Lung (tissue), 11 donors: ENCODE measurements at regions not wholly inside any gene's neighbourhood (a gene's known extent, or its start where the extent isn't known, plus 50 kb on each side); places are given as distances from the start of the nearest gene placed in this dataset.

Experiments used
- ATAC-seq: fragments of 200-7000 bp; cut with Tn5 transposase; one replicate; pipeline ENCODE4 v1.9.1; 2020; ENCODE audit warnings: moderate number of reproducible peaks; ENCODE audit not compliant: insufficient read depth, low FRiP score
- DNase-seq, 3 donors: peaks; one replicate each; pipeline ENCODE4 v3.0.0-alpha.2; 2013 to 2017
- H3K27ac ChIP-seq, 2 donors: one replicate each; pipeline ENCODE4 v1.5.1; 2013; ENCODE audit warnings: mild to moderate bottlenecking in 2 of 2, moderate library complexity in 2 of 2, control low read depth in 1 of 2, inconsistent platforms in 1 of 2, low read depth in 1 of 2, low read length in 1 of 2
- H3K27me3 ChIP-seq, 3 donors: one replicate each; pipeline ENCODE4 v1.5.1; 2013; ENCODE audit warnings: low read length in 2 of 3; ENCODE audit not compliant: control insufficient read depth in 3 of 3, insufficient read depth in 3 of 3
- H3K36me3 ChIP-seq, 4 donors: one replicate each; pipeline ENCODE4 v1.5.1; 2013; ENCODE audit warnings: low read length in 4 of 4, mild to moderate bottlenecking in 1 of 4, moderate library complexity in 1 of 4; ENCODE audit not compliant: control insufficient read depth in 4 of 4, insufficient read depth in 4 of 4
- H3K4me1 ChIP-seq, 5 donors: one replicate each; pipeline ENCODE4 v1.5.1; 2013; ENCODE audit warnings: low read length in 5 of 5, mild to moderate bottlenecking in 2 of 5, moderate library complexity in 1 of 5; ENCODE audit not compliant: control insufficient read depth in 5 of 5, insufficient read depth in 5 of 5
- H3K4me3 ChIP-seq: one replicate; pipeline ENCODE4 v1.5.1; 2013; ENCODE audit warnings: mild to moderate bottlenecking, control low read depth, moderate library complexity
- H3K9ac ChIP-seq, 2 donors: one replicate each; pipeline ENCODE4 v1.5.1; 2013; ENCODE audit warnings: low read length in 2 of 2, control low read depth in 1 of 2; ENCODE audit not compliant: insufficient read depth in 1 of 2
- H3K9me3 ChIP-seq, 4 donors: one replicate each; pipeline ENCODE4 v1.5.1; 2013; ENCODE audit warnings: low read length in 3 of 4, mild to moderate bottlenecking in 1 of 4, moderate library complexity in 1 of 4; ENCODE audit not compliant: control insufficient read depth in 4 of 4, insufficient read depth in 3 of 4
- WGBS, 2 donors: extraction: QIAGEN DNeasy Blood & Tissue Kit; methylation state at CpG; one replicate each; pipeline ENCODE4 v1.1.7; 2013; 5-methylcytosine and 5-hydroxymethylcytosine counted together
- TF ChIP-seq, protein P1 (sequence below): IDR thresholded peaks from 2 replicates; pipeline ENCODE4 v1.5.1; 2012; ENCODE audit warnings: mild to moderate bottlenecking; ENCODE audit errors: control extremely low read depth, extremely low read depth
- donor health status: control.
- donor health status: control.
- donor health status: Bipolar disorder and iron deficiency.
- donor health status: healthy.
- donor health status: DM: yes; HTN: yes; CAD: no.

DNA sequence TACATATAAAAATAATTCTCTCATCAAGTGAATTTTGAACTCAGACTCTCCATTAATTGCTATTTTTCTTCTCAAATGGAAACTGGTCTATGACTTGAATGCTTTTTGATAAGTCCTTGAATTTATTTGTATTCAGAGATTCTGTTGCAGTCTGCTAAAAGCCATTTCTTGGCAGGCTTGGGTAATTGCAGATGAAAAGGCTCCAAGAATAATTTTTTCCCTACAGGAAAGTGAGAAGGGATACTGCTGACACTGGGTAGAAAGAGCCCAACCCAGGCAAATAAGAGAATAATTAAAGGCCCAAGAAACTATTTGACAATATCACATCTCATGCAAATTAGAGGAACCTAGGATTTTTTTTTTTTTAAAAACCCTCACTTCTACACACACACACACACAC is 246.5 kb upstream of the DDI1 start:
- DNase-seq = peak in 2 of 3 donors; percentile 59 to 77
- H3K4me1 ChIP-seq = no peaks in the 10 kb centered on the region
- ATAC-seq = no peak
- TF ChIP-seq, protein P1, sequence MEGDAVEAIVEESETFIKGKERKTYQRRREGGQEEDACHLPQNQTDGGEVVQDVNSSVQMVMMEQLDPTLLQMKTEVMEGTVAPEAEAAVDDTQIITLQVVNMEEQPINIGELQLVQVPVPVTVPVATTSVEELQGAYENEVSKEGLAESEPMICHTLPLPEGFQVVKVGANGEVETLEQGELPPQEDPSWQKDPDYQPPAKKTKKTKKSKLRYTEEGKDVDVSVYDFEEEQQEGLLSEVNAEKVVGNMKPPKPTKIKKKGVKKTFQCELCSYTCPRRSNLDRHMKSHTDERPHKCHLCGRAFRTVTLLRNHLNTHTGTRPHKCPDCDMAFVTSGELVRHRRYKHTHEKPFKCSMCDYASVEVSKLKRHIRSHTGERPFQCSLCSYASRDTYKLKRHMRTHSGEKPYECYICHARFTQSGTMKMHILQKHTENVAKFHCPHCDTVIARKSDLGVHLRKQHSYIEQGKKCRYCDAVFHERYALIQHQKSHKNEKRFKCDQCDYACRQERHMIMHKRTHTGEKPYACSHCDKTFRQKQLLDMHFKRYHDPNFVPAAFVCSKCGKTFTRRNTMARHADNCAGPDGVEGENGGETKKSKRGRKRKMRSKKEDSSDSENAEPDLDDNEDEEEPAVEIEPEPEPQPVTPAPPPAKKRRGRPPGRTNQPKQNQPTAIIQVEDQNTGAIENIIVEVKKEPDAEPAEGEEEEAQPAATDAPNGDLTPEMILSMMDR = no peak
- no peaks in the 10 kb centered on the region for H3K27me3 ChIP-seq
- no peak overlapping the region for H3K4me3 ChIP-seq
- H3K9ac ChIP-seq = no peak overlapping the region
- no peaks in the 10 kb centered on the region for H3K36me3 ChIP-seq
- H3K27ac ChIP-seq = no peak overlapping the region
- no peaks in the 10 kb centered on the region for H3K9me3 ChIP-seq

DNA sequence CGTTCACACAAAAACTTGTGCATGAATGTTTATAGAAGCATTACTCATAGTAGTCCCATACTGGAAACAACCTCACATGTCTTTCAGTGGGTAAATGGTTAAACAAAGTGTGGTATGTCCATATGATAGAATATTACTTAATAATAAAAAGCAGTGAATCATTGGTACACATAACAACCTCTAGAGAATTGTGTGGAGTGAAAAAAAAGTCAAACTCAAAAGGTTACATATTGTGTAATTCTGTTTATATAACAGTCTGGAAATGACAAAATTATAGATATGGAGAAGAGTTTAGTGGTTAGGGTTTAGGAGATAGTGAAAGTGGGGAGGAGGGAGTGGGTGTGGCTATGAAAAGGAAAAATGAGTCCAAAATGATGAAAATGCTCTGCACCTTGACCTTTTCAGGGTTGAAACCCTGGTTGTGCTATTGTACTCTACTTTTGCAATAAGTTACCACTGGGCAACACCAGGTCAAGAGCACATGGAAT is 243.4 kb upstream of the DDI1 start:
- TF ChIP-seq, protein P1 = no peak
- no peak overlapping the region for H3K4me3 ChIP-seq
- ATAC-seq (peak; percentile 28), DNase-seq (no peak)
- H3K9me3 ChIP-seq = no peaks in the 10 kb centered on the region
- H3K27ac ChIP-seq = no peak overlapping the region
- 79 to 84% methylated on average over 1 of the region's 1 CpG for WGBS, 2 donors
- no peaks in the 10 kb centered on the region for H3K27me3 ChIP-seq
- H3K9ac ChIP-seq = no peak overlapping the region
- peaks cover 0 to 7% (median 0%) of the 10 kb centered on the region in 5 donors for H3K4me1 ChIP-seq
- no peaks in the 10 kb centered on the region for H3K36me3 ChIP-seq

DNA sequence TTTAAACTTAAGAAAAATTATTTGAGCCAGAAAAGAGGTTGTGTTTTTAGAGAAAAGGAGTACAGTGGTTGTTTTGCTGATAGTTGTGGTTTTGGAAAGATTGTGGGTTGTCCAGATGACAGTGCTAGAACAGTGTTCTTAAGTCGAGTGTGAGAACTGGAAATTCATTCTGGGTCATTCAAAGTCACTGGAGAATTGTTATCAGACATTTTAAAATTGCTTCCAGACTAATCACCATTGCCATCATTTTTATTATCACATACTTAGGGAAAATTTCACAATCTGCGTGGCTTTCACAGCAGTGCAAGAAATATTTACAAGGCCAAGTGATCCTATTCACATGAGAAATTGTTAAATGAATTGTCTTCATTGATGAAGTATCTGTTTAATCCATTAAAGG is 242.2 kb upstream of the DDI1 start:
- Histone ChIP-seq H3K27me3 (no peaks in the 10 kb centered on the region), H3K4me3 (no peak overlapping the region), H3K27ac (no peak overlapping the region), H3K9me3 (no peaks in the 10 kb centered on the region), H3K36me3 (no peaks in the 10 kb centered on the region), H3K4me1 (peaks cover 0 to 9% (median 0%) of the 10 kb centered on the region in 5 donors), H3K9ac (no peak overlapping the region)
- DNase-seq (peak in 1 of 3 donors; percentile 37), ATAC-seq (no peak)
- TF ChIP-seq, protein P1 = no peak
- WGBS, 2 donors = 57 to 64% methylated on average over 2 of the region's 2 CpGs

DNA sequence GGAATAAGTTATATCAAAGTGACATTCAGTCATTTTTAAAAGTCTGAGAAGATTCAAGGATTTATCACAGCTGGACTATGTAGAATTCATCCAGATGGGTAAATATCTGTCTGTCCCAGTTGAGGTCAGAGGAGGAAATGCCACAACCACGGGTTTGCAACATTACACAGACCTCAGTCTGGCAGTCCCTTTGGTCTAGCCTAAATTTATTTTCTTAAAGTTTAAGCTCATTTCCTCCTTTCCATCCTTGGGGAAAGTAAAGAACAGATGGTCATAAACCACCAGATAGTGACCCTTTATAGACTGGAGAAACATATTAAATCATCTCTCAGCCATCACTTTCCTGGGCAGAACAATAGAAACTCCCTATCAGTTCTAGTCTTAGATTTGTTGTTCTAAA is 238.4 kb upstream of the DDI1 start:
- TF ChIP-seq, protein P1 = no peak
- H3K9me3 ChIP-seq = no peaks in the 10 kb centered on the region
- no peak for ATAC-seq
- no peak overlapping the region for H3K27ac ChIP-seq
- H3K4me3 ChIP-seq = no peak overlapping the region
- no peak for DNase-seq
- no peak overlapping the region for H3K9ac ChIP-seq
- WGBS, 2 donors = 4 to 27% methylated on average over 1 of the region's 1 CpG
- H3K27me3 ChIP-seq = no peaks in the 10 kb centered on the region
- no peaks in the 10 kb centered on the region for H3K36me3 ChIP-seq
- peaks cover 0 to 9% (median 2%) of the 10 kb centered on the region in 5 donors for H3K4me1 ChIP-seq
